SK-N-SH treated with all-trans-retinoic acid at 6 μM for 48 hours (cell line): ENCODE measurements at regions not wholly inside any gene's neighbourhood (a gene's known extent, or its start where the extent isn't known, plus 50 kb on each side); places are given as distances from the start of the nearest gene placed in this dataset.

ENCODE experiments used
- RARB ChIP-seq: fragments of 250-450 bp; sonication (Bioruptor Pico); IDR thresholded peaks from 2 replicates; pipeline ENCODE4 v1.8.0; 2021; ENCODE audit warnings: mild to moderate bottlenecking, moderate library complexity
- ZFP3 ChIP-seq: fragments of 250-450 bp; sonication (Bioruptor Pico); IDR thresholded peaks from 2 replicates; pipeline ENCODE4 v1.5.0; 2020; ENCODE audit warnings: mild to moderate bottlenecking, moderate library complexity

- TF ChIP-seq RARB (no peak), ZFP3 (CRISPR knock-in tag) (no peak)
Observed at GRCh38 chr2:237192881-237193280, 107.2 kb downstream of the COPS8 start.
